H1 (cell line): ENCODE measurements at regions not wholly inside any gene's neighbourhood (a gene's known extent, or its start where the extent isn't known, plus 50 kb on each side); places are given as distances from the start of the nearest gene placed in this dataset.

ENCODE experiments used
- CTCF ChIA-PET: fragments of 300-600 bp; sonication (Branson Sonifier 250); formaldehyde crosslinking; loops from one replicate; lab custom pipeline; 2021; ENCODE audit not compliant: partially characterized antibody; lab: Charles Lee
- POLR2A ChIA-PET: fragments of 300-600 bp; sonication (Branson Sonifier 250); formaldehyde crosslinking; loops from one replicate; lab custom pipeline; 2021; ENCODE audit warnings: inconsistent platforms; ENCODE audit not compliant: partially characterized antibody; lab: Charles Lee
- DNase-seq, 2 experiments: peaks; one replicate each; pipeline versions ENCODE4 v3.0.0 to v3.0.0-alpha.2; 2010 to 2022; ENCODE audit warnings: low spot score in 2 of 2, low read depth in 1 of 2, mixed read lengths in 1 of 2
- FAIRE-seq: peaks from 2 replicates; lab custom pipeline; 2011; peaks lifted over from hg19 to GRCh38; lab: Jason Lieb, UNC
- H2AFZ ChIP-seq: 2 replicates; pipeline ENCODE4 v1.8.1; 2012; ENCODE audit warnings: low read length, inconsistent platforms
- H2AK5ac ChIP-seq: 2 replicates; pipeline ENCODE4 v1.6.1; 2013; ENCODE audit warnings: low read depth, low read length
- H2BK120ac ChIP-seq: replicated peaks from 2 replicates; pipeline ENCODE3; 2013; ENCODE audit warnings: low read depth, low read length, inconsistent platforms
- H2BK12ac ChIP-seq: 2 replicates; pipeline ENCODE4 v1.6.1; 2013; ENCODE audit warnings: low read depth, low read length
- H2BK15ac ChIP-seq: 2 replicates; pipeline ENCODE4 v1.6.1; 2013; ENCODE audit warnings: low read length
- H2BK20ac ChIP-seq: 2 replicates; pipeline ENCODE4 v1.6.1; 2013; ENCODE audit warnings: low read length
- H2BK5ac ChIP-seq: 2 replicates; pipeline ENCODE4 v1.6.1; 2013; ENCODE audit warnings: low read depth, low read length
- H3K14ac ChIP-seq: 2 replicates; pipeline ENCODE4 v1.6.1; 2013; ENCODE audit warnings: inconsistent platforms; ENCODE audit not compliant: insufficient read length
- H3K18ac ChIP-seq: 2 replicates; pipeline ENCODE4 v1.6.1; 2013; ENCODE audit warnings: low read length; ENCODE audit errors: extremely low read depth
- H3K23ac ChIP-seq: 2 replicates; pipeline ENCODE4 v1.6.1; 2013; ENCODE audit warnings: inconsistent platforms; ENCODE audit not compliant: insufficient read length
- H3K23me2 ChIP-seq: 2 replicates; pipeline ENCODE4 v1.6.1; 2013; ENCODE audit warnings: low read depth, low read length
- H3K27ac ChIP-seq: 2 replicates; pipeline ENCODE4 v1.6.1; 2011; ENCODE audit warnings: low read depth, low read length, inconsistent platforms
- H3K27me3 ChIP-seq, 4 experiments: replicated peaks in 1 of 4; 1 replicate in 1 of 4; 2 replicates in 3 of 4; pipeline versions ENCODE4 v1.6.1 to v1.8.1; 2011 to 2013; ENCODE audit warnings: low read length in 3 of 4, mild to moderate bottlenecking in 3 of 4, inconsistent platforms in 2 of 4, mixed read lengths in 2 of 4, moderate library complexity in 1 of 4; ENCODE audit not compliant: control insufficient read depth in 3 of 4, insufficient read depth in 3 of 4; ENCODE audit errors: extremely low read depth in 1 of 4
- H3K36me3 ChIP-seq, 4 experiments: 2 replicates each; pipeline versions ENCODE4 v1.6.1 to v1.8.1; 2011 to 2013; ENCODE audit warnings: mild to moderate bottlenecking in 4 of 4, low read length in 3 of 4, moderate library complexity in 2 of 4, control low read depth in 1 of 4, inconsistent platforms in 1 of 4; ENCODE audit not compliant: insufficient read depth in 4 of 4, control insufficient read depth in 2 of 4
- H3K4ac ChIP-seq: replicated peaks from 2 replicates; pipeline ENCODE3; 2013; ENCODE audit warnings: low read length, low read depth, mixed read lengths, inconsistent platforms; ENCODE audit not compliant: insufficient read length
- H3K4me1 ChIP-seq, 4 experiments: replicated peaks in 1 of 4; 1 replicate in 1 of 4; 2 replicates in 3 of 4; pipeline versions ENCODE4 v1.6.1 to v1.8.1; 2011 to 2013; ENCODE audit warnings: low read length in 3 of 4, inconsistent platforms in 2 of 4, mixed read lengths in 1 of 4; ENCODE audit not compliant: insufficient read depth in 4 of 4, control insufficient read depth in 3 of 4
- H3K4me2 ChIP-seq, 2 experiments: 2 replicates each; pipeline versions ENCODE4 v1.6.1 to v1.8.1; 2011 to 2013; ENCODE audit warnings: low read depth in 2 of 2, low read length in 2 of 2, control low read depth in 1 of 2, inconsistent platforms in 1 of 2, mild to moderate bottlenecking in 1 of 2; ENCODE audit not compliant: insufficient read depth in 1 of 2
- H3K4me3 ChIP-seq, 4 experiments: fragments of 200-600, 300-600 bp in 1 of 4; sonication (generic), shearing (Covaris generic), sonication (Bioruptor Twin) in 1 of 4; 2 replicates each; pipeline versions ENCODE4 v1.5.1 to v1.8.1; 2011 to 2016; ENCODE audit warnings: low read length in 4 of 4, low read depth in 3 of 4, control low read depth in 2 of 4, inconsistent platforms in 2 of 4, mild to moderate bottlenecking in 2 of 4, mixed read lengths in 1 of 4, moderate library complexity in 1 of 4; ENCODE audit not compliant: insufficient read depth in 2 of 4; ENCODE audit errors: extremely low read depth in 1 of 4
- H3K56ac ChIP-seq: replicated peaks from 2 replicates; pipeline ENCODE3; 2013; ENCODE audit warnings: low read depth, mild to moderate bottlenecking, mixed read lengths, low read length, inconsistent platforms; ENCODE audit not compliant: insufficient read length
- H3K79me1 ChIP-seq: 2 replicates; pipeline ENCODE4 v1.6.1; 2013; ENCODE audit warnings: low read depth, low read length, control low read depth
- H3K79me2 ChIP-seq, 2 experiments: 2 replicates each; pipeline versions ENCODE4 v1.6.1 to v1.8.1; 2012 to 2013; ENCODE audit warnings: low read length in 2 of 2, mild to moderate bottlenecking in 2 of 2, inconsistent platforms in 1 of 2; ENCODE audit not compliant: insufficient read depth in 2 of 2, control insufficient read depth in 1 of 2
- H3K9ac ChIP-seq, 4 experiments: replicated peaks in 1 of 4; 1 replicate in 1 of 4; 2 replicates in 3 of 4; pipeline versions ENCODE4 v1.6.1 to v1.8.1; 2011 to 2013; ENCODE audit warnings: low read depth in 3 of 4, low read length in 3 of 4, control low read depth in 2 of 4, mild to moderate bottlenecking in 2 of 4, moderate library complexity in 2 of 4, inconsistent platforms in 1 of 4; ENCODE audit errors: extremely low read depth in 1 of 4
- H3K9me3 ChIP-seq, 2 experiments: 2 replicates each; pipeline versions ENCODE4 v1.6.1 to v1.8.1; 2012 to 2013; ENCODE audit warnings: mild to moderate bottlenecking in 2 of 2, moderate library complexity in 2 of 2, control low read depth in 1 of 2, inconsistent platforms in 1 of 2, low read depth in 1 of 2, low read length in 1 of 2, mixed read lengths in 1 of 2; ENCODE audit not compliant: insufficient read depth in 2 of 2
- H4K20me1 ChIP-seq, 2 experiments: replicated peaks in 1 of 2; 2 replicates each; pipeline versions ENCODE3 to v1.8.1; 2011 to 2013; ENCODE audit warnings: inconsistent platforms in 2 of 2, low read length in 2 of 2, mild to moderate bottlenecking in 1 of 2; ENCODE audit not compliant: insufficient read depth in 2 of 2, control insufficient read depth in 1 of 2
- H4K5ac ChIP-seq: 2 replicates; pipeline ENCODE4 v1.6.1; 2013; ENCODE audit warnings: low read length, low read depth, mixed read lengths, inconsistent platforms; ENCODE audit not compliant: insufficient read length
- H4K8ac ChIP-seq: 2 replicates; pipeline ENCODE4 v1.8.0; 2013; ENCODE audit warnings: mild to moderate bottlenecking, moderate library complexity, low read length, inconsistent platforms; ENCODE audit not compliant: insufficient read depth; ENCODE audit errors: extremely low read depth
- H4K91ac ChIP-seq: replicated peaks from 2 replicates; pipeline ENCODE3; 2013; ENCODE audit warnings: low read length, mixed read lengths, inconsistent platforms; ENCODE audit not compliant: insufficient read length
- BCL11A ChIP-seq, 2 experiments: IDR thresholded peaks; one replicate each; pipeline ENCODE4 v1.6.1; 2011; ENCODE audit warnings: low read depth in 2 of 2, low read length in 2 of 2, mild to moderate bottlenecking in 2 of 2
- CEBPB ChIP-seq: IDR thresholded peaks from 2 replicates; pipeline ENCODE4 v1.6.1; 2012; ENCODE audit warnings: low read depth, low read length
- HDAC2 ChIP-seq, 2 experiments: fragments of 300-600 bp in 1 of 2; sonication (generic) in 1 of 2; IDR thresholded peaks; 2 replicates each; pipeline ENCODE4 v1.6.1; 2011 to 2012; ENCODE audit warnings: low read depth in 2 of 2, low read length in 2 of 2, mild to moderate bottlenecking in 2 of 2, moderate library complexity in 2 of 2, borderline replicate concordance in 1 of 2, inconsistent platforms in 1 of 2
- RAD21 ChIP-seq, 2 experiments: IDR thresholded peaks in 1 of 2; conservative IDR thresholded peaks in 1 of 2; 2 replicates each; pipeline ENCODE4 v1.6.1; 2011; ENCODE audit warnings: low read depth in 2 of 2, low read length in 2 of 2, improper control_type of control experiment in 1 of 2, inconsistent platforms in 1 of 2, mild to moderate bottlenecking in 1 of 2, moderate library complexity in 1 of 2
- RXRA ChIP-seq: IDR thresholded peaks from 2 replicates; pipeline ENCODE4 v1.6.1; 2011; ENCODE audit warnings: low read depth, mild to moderate bottlenecking, low read length, moderate library complexity; ENCODE audit not compliant: insufficient read depth
- YY1 ChIP-seq: IDR thresholded peaks from 2 replicates; pipeline ENCODE4 v1.6.1; 2011; ENCODE audit warnings: low read depth, mild to moderate bottlenecking, low read length
- WGBS, 2 experiments: shearing (Covaris generic) in 1 of 2; methylation state at CpG; one replicate each; pipeline versions ENCODE4 v1.1.6 to v1.1.7; 2013 to 2015; ENCODE audit warnings: low lambda C conversion rate in 2 of 2, mixed read lengths in 2 of 2, inconsistent platforms in 1 of 2, low coverage in 1 of 2, missing lambda C conversion rate in 1 of 2; ENCODE audit not compliant: insufficient replicate concordance in 2 of 2, insufficient coverage in 1 of 2, insufficient read length in 1 of 2; ENCODE audit errors: extremely low coverage in 1 of 2, missing lambda C conversion rate in 1 of 2; 5-methylcytosine and 5-hydroxymethylcytosine counted together
- TF ChIP-seq, protein P1 (sequence below), 3 experiments: IDR thresholded peaks; 1 replicate in 2 of 3; 2 replicates in 1 of 3; pipeline versions ENCODE4 v1.5.1 to v1.6.1; 2011; ENCODE audit warnings: low read length in 3 of 3, mild to moderate bottlenecking in 3 of 3, inconsistent platforms in 2 of 3, low read depth in 1 of 3, moderate library complexity in 1 of 3; ENCODE audit not compliant: insufficient read depth in 1 of 3; ENCODE audit errors: control extremely low read depth in 1 of 3

DNA sequence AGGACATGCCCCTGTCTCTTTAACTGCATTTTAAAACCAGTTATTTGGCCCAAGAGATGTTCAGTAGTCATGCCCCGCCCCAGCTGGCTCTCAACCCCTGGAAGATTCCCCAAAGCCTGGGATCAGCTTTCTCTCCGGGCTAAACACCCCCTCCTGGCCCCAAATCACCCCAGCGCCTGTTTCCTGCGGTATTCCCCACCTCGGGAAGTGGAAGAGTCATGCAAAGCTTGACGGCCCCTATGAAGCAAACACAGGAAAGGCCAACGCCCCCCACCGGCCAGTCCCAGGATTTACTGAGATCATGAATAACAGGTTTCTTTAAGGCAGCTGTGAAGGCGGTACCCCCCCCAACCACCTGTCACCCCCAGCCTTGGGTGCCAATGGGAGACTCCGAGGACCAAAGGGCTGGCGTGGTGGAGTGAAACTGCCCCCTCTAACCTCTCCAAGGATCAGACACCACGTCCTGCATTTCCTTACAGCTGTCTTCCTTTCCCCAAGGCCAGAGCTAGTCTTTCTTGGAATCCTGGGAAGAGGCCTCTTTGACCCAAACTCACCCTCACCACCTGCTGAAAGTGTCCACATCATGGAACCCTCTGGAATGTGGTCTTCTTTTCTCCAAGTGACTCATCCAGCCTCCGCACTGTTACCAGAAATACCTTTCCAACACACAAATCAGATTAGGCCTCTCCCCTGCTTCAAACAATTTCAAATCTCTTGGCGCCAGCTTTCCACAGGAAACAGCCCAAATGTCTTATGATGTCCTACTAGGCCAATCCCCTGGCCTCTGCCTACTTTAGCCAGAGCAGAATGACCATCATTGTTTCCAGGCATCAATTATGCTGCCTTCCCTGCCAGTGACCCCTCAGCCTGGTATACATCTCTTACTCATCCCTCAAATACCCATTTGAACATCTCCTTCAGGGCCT, 301.5 kb downstream of the ZEB1 start:
- Histone ChIP-seq H3K23ac (no peak overlapping the region), H2BK20ac (no peak overlapping the region), H3K4me3 (no peak overlapping the region), H3K27ac (no peak overlapping the region)
- no peak for TF ChIP-seq HDAC2 (IDR thresholded peaks at IDR 0.05; ENCODE audit: borderline replicate concordance in 1 of 2, low read depth in 2 of 2, low read length in 2 of 2)
- no peak for TF ChIP-seq YY1
- TF ChIP-seq CEBPB: 0 out of 2 replicates have a peak, but pooled peaks have one; percentile 12
- TF ChIP-seq RXRA: no peak
- TF ChIP-seq, protein P1, sequence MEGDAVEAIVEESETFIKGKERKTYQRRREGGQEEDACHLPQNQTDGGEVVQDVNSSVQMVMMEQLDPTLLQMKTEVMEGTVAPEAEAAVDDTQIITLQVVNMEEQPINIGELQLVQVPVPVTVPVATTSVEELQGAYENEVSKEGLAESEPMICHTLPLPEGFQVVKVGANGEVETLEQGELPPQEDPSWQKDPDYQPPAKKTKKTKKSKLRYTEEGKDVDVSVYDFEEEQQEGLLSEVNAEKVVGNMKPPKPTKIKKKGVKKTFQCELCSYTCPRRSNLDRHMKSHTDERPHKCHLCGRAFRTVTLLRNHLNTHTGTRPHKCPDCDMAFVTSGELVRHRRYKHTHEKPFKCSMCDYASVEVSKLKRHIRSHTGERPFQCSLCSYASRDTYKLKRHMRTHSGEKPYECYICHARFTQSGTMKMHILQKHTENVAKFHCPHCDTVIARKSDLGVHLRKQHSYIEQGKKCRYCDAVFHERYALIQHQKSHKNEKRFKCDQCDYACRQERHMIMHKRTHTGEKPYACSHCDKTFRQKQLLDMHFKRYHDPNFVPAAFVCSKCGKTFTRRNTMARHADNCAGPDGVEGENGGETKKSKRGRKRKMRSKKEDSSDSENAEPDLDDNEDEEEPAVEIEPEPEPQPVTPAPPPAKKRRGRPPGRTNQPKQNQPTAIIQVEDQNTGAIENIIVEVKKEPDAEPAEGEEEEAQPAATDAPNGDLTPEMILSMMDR (IDR thresholded peaks at IDR 0.05; ENCODE audit: control extremely low read depth in 1 of 3, insufficient read depth in 1 of 3, low read depth in 1 of 3, low read length in 3 of 3): peak; percentile 55 to 60 (median 58); a peak in 3 of 4 replicates
- TF ChIP-seq RAD21 (IDR thresholded peaks at IDR 0.05 in 1 of 2, conservative IDR thresholded peaks at IDR 0.05 in 1 of 2; ENCODE audit: low read depth in 2 of 2, low read length in 2 of 2): peak; percentile 43 to 63; a peak in 3 of 4 replicates
- TF ChIP-seq BCL11A (IDR thresholded peaks at IDR 0.05; ENCODE audit: low read depth in 2 of 2, low read length in 2 of 2): no peak
- TF ChIP-seq, all 59 proteins: peak for 3
- Histone ChIP-seq H2AFZ (no peak overlapping the region), H4K5ac (no peak overlapping the region), H2BK12ac (no peak overlapping the region), H2BK120ac (no peak overlapping the region), H3K36me3 (no peaks in the 10 kb centered on the region), H3K9me3 (no peaks in the 10 kb centered on the region), H3K79me2 (no peaks in the 10 kb centered on the region), H2BK5ac (no peak overlapping the region), H3K14ac (no peak overlapping the region), H2BK15ac (no peak overlapping the region), H4K8ac (no peak overlapping the region), H3K18ac (no peak overlapping the region), H3K23me2 (no peaks in the 10 kb centered on the region), H4K91ac (no peak overlapping the region), H3K79me1 (no peaks in the 10 kb centered on the region), H3K27me3 (no peaks in the 10 kb centered on the region), H3K4me1 (peaks cover 0 to 2% (median under 1%) of the 10 kb centered on the region in 4 experiments; a peak in 4 of 7 replicates), H3K9ac (no peak overlapping the region), H3K56ac (no peak overlapping the region), H2AK5ac (no peak overlapping the region), H4K20me1 (no peaks in the 10 kb centered on the region), H3K4ac (peak overlapping the region; percentile 61), H3K4me2 (no peak overlapping the region)
- POLR2A ChIA-PET: interaction anchor here (1.0 kb wide), 1 partner anchor 43 kb away, joined by 3 read pairs; no protein-coding TSS in a partner anchor
- FAIRE-seq (no peak), DNase-seq (peak; percentile 36 to 84)
- CTCF ChIA-PET: interaction anchor here (0.6 to 5.5 kb wide), 23 partner anchors 8 to 837 kb away, joined by 3 to 39 read pairs (median 3); no protein-coding TSS in a partner anchor
- 67% methylated on average over 13 of the region's 14 CpGs; no CpG with 5 or more reads in 1 of the 2 experiments for WGBS, 2 experiments
